22Rv1 (cell line): ENCODE measurements at regions not wholly inside any gene's neighbourhood (a gene's known extent, or its start where the extent isn't known, plus 50 kb on each side); places are given as distances from the start of the nearest gene placed in this dataset.

Experiments used
- CTCF ChIP-seq: fragments of 450-650 bp; IDR thresholded peaks from 2 replicates; pipeline ENCODE4 v1.5.1; 2017; ENCODE audit warnings: mild to moderate bottlenecking
- ZFX ChIP-seq: fragments of 450-650 bp; IDR thresholded peaks from 2 replicates; pipeline ENCODE4 v1.6.1; 2017; ENCODE audit warnings: antibody characterized with exemption, borderline replicate concordance

GRCh38 chr1:76010802-76011201 lies 63.7 kb upstream of the ST6GALNAC3 start:
- no peak for TF ChIP-seq CTCF
- no peak for TF ChIP-seq ZFX
